ENCODE measurements at regions not wholly inside any gene's neighbourhood (a gene's known extent, or its start where the extent isn't known, plus 50 kb on each side); places are given as distances from the start of the nearest gene placed in this dataset.

DNA sequence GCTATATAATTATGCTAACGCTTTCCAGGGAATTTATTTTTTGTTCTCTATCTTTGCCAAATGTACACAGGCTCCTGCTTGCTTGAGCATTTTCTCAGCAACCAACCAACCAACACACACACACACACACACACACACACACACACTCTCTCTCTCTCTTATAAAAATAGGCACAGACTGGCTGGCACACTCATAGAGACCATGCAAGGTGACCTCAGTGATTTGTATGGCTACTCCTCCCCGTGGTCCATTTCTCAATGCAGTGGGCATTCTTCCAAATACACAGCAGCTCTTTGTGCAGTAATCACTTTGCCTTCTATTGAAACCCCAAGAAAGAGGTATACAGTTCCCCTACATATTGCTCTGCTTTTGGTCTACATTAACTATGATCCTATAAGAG is 416.0 kb downstream of the MAN2A1 start:
- H3K4me3 ChIP-seq: no peak overlapping the region
- no peaks in the 10 kb centered on the region for H3K9me3 ChIP-seq
- H3K27me3 ChIP-seq: no peaks in the 10 kb centered on the region
- no peaks in the 10 kb centered on the region for H3K36me3 ChIP-seq
- DNase-seq: no peak
- ATAC-seq (ENCODE audit: low FRiP score in 2 of 2): no peak
- no peaks in the 10 kb centered on the region for H3K4me1 ChIP-seq
- TF ChIP-seq POLR2AphosphoS5 (IDR thresholded peaks at IDR 0.05) (no peak), POLR2A (IDR thresholded peaks at IDR 0.05) (no peak), CTCF (IDR thresholded peaks at IDR 0.05) (no peak), EP300 (IDR thresholded peaks at IDR 0.05) (no peak)
- no peak overlapping the region for H3K27ac ChIP-seq
- WGBS, 2 donors: 46 to 52% methylated on average over 2 of the region's 2 CpGs

DNA sequence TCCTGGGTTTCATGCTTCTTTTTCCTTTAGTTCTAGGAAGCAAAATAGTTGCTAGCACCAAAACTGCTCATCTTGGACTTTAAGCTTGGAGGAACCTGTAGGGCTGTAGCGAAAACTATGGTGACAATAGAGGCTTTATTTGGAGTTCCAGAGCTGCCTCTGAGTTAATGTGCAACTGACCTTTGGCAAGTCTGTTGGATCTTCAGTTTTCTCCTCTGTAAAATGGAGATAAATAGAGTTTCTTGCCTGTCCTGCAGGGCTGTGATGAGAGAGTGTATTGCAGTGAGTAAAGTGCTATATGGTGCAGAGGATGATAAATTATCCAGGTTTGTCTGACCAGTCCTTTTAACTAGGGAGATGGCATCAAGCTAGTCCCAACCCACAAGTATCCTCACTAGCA is 417.0 kb downstream of the MAN2A1 start:
- H3K27me3 ChIP-seq: no peaks in the 10 kb centered on the region
- no peaks in the 10 kb centered on the region for H3K36me3 ChIP-seq
- no peak overlapping the region for H3K27ac ChIP-seq
- no peak overlapping the region for H3K4me3 ChIP-seq
- DNase-seq (no peak), ATAC-seq (ENCODE audit: low FRiP score in 2 of 2) (no peak)
- no peaks in the 10 kb centered on the region for H3K9me3 ChIP-seq
- TF ChIP-seq CTCF (IDR thresholded peaks at IDR 0.05) (no peak), POLR2A (IDR thresholded peaks at IDR 0.05) (no peak), EP300 (IDR thresholded peaks at IDR 0.05) (no peak), POLR2AphosphoS5 (IDR thresholded peaks at IDR 0.05) (no peak)
- WGBS, 2 donors: 96 to 100% methylated on average over 1 of the region's 1 CpG
- no peaks in the 10 kb centered on the region for H3K4me1 ChIP-seq

GRCh38 chr5:110108520-110108919 is 418.8 kb downstream of the MAN2A1 start:
- no peak overlapping the region for H3K4me3 ChIP-seq
- H3K9me3 ChIP-seq: no peaks in the 10 kb centered on the region
- 56 to 78% methylated on average over 4 of the region's 4 CpGs for WGBS, 2 donors
- DNase-seq (no peak), ATAC-seq (ENCODE audit: low FRiP score in 2 of 2) (no peak)
- no peak overlapping the region for H3K27ac ChIP-seq
- TF ChIP-seq POLR2A (IDR thresholded peaks at IDR 0.05) (no peak), POLR2AphosphoS5 (IDR thresholded peaks at IDR 0.05) (no peak), CTCF (IDR thresholded peaks at IDR 0.05) (no peak), EP300 (IDR thresholded peaks at IDR 0.05) (no peak)
- H3K27me3 ChIP-seq: no peaks in the 10 kb centered on the region
- H3K36me3 ChIP-seq: no peaks in the 10 kb centered on the region
- no peaks in the 10 kb centered on the region for H3K4me1 ChIP-seq

- no peaks in the 10 kb centered on the region for H3K36me3 ChIP-seq
- no peak overlapping the region for H3K27ac ChIP-seq
- no peaks in the 10 kb centered on the region for H3K4me1 ChIP-seq
- no peak for ATAC-seq (ENCODE audit: low FRiP score in 2 of 2)
- TF ChIP-seq CTCF (IDR thresholded peaks at IDR 0.05): no peak
- no peak for TF ChIP-seq POLR2A (IDR thresholded peaks at IDR 0.05)
- TF ChIP-seq POLR2AphosphoS5 (IDR thresholded peaks at IDR 0.05): no peak
- TF ChIP-seq EP300 (IDR thresholded peaks at IDR 0.05): no peak
- no peak for DNase-seq
- no peaks in the 10 kb centered on the region for H3K9me3 ChIP-seq
- H3K4me3 ChIP-seq: no peak overlapping the region
- 58 to 80% methylated on average over 3 of the region's 3 CpGs for WGBS, 2 donors
- no peaks in the 10 kb centered on the region for H3K27me3 ChIP-seq
These were observed 419.9 kb downstream of the MAN2A1 start for GRCh38 chr5:110109667-110110066.

GRCh38 chr5:110112348-110112747 is 422.6 kb downstream of the MAN2A1 start:
- TF ChIP-seq POLR2A (IDR thresholded peaks at IDR 0.05): no peak
- no peaks in the 10 kb centered on the region for H3K27me3 ChIP-seq
- H3K9me3 ChIP-seq: no peaks in the 10 kb centered on the region
- H3K36me3 ChIP-seq: no peaks in the 10 kb centered on the region
- H3K4me1 ChIP-seq: no peaks in the 10 kb centered on the region
- no peak overlapping the region for H3K4me3 ChIP-seq
- no peak for DNase-seq
- no peak for ATAC-seq (ENCODE audit: low FRiP score in 2 of 2)
- H3K27ac ChIP-seq: no peak overlapping the region
